ENCODE measurements at regions not wholly inside any gene's neighbourhood (a gene's known extent, or its start where the extent isn't known, plus 50 kb on each side); places are given as distances from the start of the nearest gene placed in this dataset.

DNA sequence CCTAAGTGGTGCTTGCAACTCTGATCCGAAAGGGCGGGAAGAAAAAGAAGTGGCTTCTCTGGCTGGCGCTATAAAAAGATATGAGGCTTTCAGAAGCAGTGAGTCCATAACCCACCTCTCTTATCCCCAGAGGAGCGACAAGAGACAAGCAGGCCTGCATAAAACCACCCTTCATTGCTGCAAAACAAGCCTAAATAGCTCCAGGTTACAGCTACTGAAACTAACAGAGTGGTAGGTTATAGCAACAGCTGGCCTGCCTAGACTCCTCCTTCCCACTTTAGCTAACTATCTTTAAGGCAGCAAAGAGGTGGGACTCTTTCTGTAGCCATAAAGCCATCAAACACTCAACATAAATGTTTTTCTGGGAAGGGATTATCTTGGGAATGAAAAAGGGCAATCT is 245.0 kb upstream of the GPR101 start:
- TF ChIP-seq, protein P1, sequence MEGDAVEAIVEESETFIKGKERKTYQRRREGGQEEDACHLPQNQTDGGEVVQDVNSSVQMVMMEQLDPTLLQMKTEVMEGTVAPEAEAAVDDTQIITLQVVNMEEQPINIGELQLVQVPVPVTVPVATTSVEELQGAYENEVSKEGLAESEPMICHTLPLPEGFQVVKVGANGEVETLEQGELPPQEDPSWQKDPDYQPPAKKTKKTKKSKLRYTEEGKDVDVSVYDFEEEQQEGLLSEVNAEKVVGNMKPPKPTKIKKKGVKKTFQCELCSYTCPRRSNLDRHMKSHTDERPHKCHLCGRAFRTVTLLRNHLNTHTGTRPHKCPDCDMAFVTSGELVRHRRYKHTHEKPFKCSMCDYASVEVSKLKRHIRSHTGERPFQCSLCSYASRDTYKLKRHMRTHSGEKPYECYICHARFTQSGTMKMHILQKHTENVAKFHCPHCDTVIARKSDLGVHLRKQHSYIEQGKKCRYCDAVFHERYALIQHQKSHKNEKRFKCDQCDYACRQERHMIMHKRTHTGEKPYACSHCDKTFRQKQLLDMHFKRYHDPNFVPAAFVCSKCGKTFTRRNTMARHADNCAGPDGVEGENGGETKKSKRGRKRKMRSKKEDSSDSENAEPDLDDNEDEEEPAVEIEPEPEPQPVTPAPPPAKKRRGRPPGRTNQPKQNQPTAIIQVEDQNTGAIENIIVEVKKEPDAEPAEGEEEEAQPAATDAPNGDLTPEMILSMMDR (conservative IDR thresholded peaks at IDR 0.05; ENCODE audit: low read depth, low read length), result no peak
- no peak for TF ChIP-seq EZH2 (IDR thresholded peaks at IDR 0.05; ENCODE audit: borderline replicate concordance, low read depth, low read length, poor library complexity, severe bottlenecking)

All from A673 (cell line).